GM21381 (cell line): ENCODE measurements at regions not wholly inside any gene's neighbourhood (a gene's known extent, or its start where the extent isn't known, plus 50 kb on each side); places are given as distances from the start of the nearest gene placed in this dataset.
"Not testable (repeated sequence)": the region's sequence is repeated elsewhere in the genome, so short reads cannot be mapped to it uniquely, and the experiment has no call there.

ENCODE experiments used
- ATAC-seq: cut with Tn5 transposase; IDR thresholded peaks from one replicate; pipeline ENCODE4 v1.9.1; 2021; ENCODE audit warnings: mild to moderate bottlenecking, moderate library complexity; ENCODE audit not compliant: unreplicated experiment

- ATAC-seq = no peak
These were observed 105.6 kb upstream of the ZBTB20 start for GRCh38 chr3:115252679-115253078.

- ATAC-seq = no peak
These were observed 107.6 kb upstream of the ZBTB20 start for GRCh38 chr3:115254492-115255196.

- no peak for ATAC-seq
These were observed 108.1 kb upstream of the ZBTB20 start for GRCh38 chr3:115255197-115255585.

GRCh38 chr3:115270849-115271248, 123.8 kb upstream of the ZBTB20 start:
- no peak for ATAC-seq

- ATAC-seq = no peak
These were observed 125.1 kb upstream of the ZBTB20 start for GRCh38 chr3:115272036-115272824.

GRCh38 chr3:115275896-115276295, 128.8 kb upstream of the ZBTB20 start:
- ATAC-seq = no peak

GRCh38 chr3:115279939-115280338, 132.9 kb upstream of the ZBTB20 start:
- no peak for ATAC-seq

- ATAC-seq = no peak
These were observed 133.4 kb upstream of the ZBTB20 start for GRCh38 chr3:115280506-115280905.

- ATAC-seq = no peak
These were observed 134.9 kb upstream of the ZBTB20 start for GRCh38 chr3:115281697-115282675.

GRCh38 chr3:115284980-115285379, 137.9 kb upstream of the ZBTB20 start:
- ATAC-seq = no peak

- no peak for ATAC-seq
These were observed 139.6 kb upstream of the ZBTB20 start for GRCh38 chr3:115286529-115287197.

- no peak for ATAC-seq
These were observed 140.1 kb upstream of the ZBTB20 start for GRCh38 chr3:115287198-115287597.

- no peak for ATAC-seq
These were observed 145.0 kb upstream of the ZBTB20 start for GRCh38 chr3:115292131-115292530.

- ATAC-seq = no peak
These were observed 145.6 kb upstream of the ZBTB20 start for GRCh38 chr3:115292677-115293165.

GRCh38 chr3:115293321-115293720, 146.2 kb upstream of the ZBTB20 start:
- ATAC-seq = no peak

GRCh38 chr3:115301364-115301860, 154.3 kb upstream of the ZBTB20 start:
- no peak for ATAC-seq

- ATAC-seq = not testable (repeated sequence)
These were observed 170.9 kb upstream of the ZBTB20 start for GRCh38 chr3:115317953-115318352.

GRCh38 chr3:115321400-115321805, 174.3 kb upstream of the ZBTB20 start:
- no peak for ATAC-seq

- ATAC-seq = no peak
These were observed 175.8 kb upstream of the ZBTB20 start for GRCh38 chr3:115322901-115323300.

- no peak for ATAC-seq
These were observed 176.3 kb upstream of the ZBTB20 start for GRCh38 chr3:115323380-115323779.
